Activated T-cell treated with anti-CD3 and anti-CD28 coated beads, Interleukin-2, amount 50 U/mL, for 24 hours (primary cell): ENCODE measurements at regions not wholly inside any gene's neighbourhood (a gene's known extent, or its start where the extent isn't known, plus 50 kb on each side); places are given as distances from the start of the nearest gene placed in this dataset.
"Not testable (repeated sequence)": the region's sequence is repeated elsewhere in the genome, so short reads cannot be mapped to it uniquely, and the experiment has no call there.

Experiments used
- DNase-seq: peaks from one replicate; pipeline ENCODE4 v3.0.0-alpha.2; 2020
- H3K27ac Mint-ChIP-seq: 2 replicates; pipeline ENCODE4 v1.8.0; 2020; ENCODE audit warnings: mild to moderate bottlenecking, mixed read lengths
- H3K27me3 Mint-ChIP-seq: 2 replicates; pipeline ENCODE4 v1.8.0; 2020; ENCODE audit warnings: mixed read lengths
- H3K36me3 Mint-ChIP-seq: 2 replicates; pipeline ENCODE4 v1.8.0; 2020; ENCODE audit warnings: low read depth, mixed read lengths
- H3K4me1 Mint-ChIP-seq: 2 replicates; pipeline ENCODE4 v1.8.0; 2020; ENCODE audit warnings: low read depth, mixed read lengths
- H3K4me3 Mint-ChIP-seq: 2 replicates; pipeline ENCODE4 v1.8.0; 2020; ENCODE audit warnings: mild to moderate bottlenecking, moderate library complexity, mixed read lengths
- H3K9me3 Mint-ChIP-seq: 2 replicates; pipeline ENCODE4 v1.8.0; 2020; ENCODE audit warnings: mixed read lengths

GRCh38 chr11:130670200-130670599, 221.8 kb downstream of the ADAMTS15 start:
- Mint-ChIP-seq H3K27me3 (peaks cover 3% of the 10 kb centered on the region), H3K4me1 (no peaks in the 10 kb centered on the region), H3K27ac (no peak overlapping the region), H3K36me3 (no peaks in the 10 kb centered on the region), H3K9me3 (no peaks in the 10 kb centered on the region), H3K4me3 (no peak overlapping the region)
- DNase-seq = no peak

- no peak for DNase-seq
- peaks cover 7% of the 10 kb centered on the region for H3K27me3 Mint-ChIP-seq
- H3K27ac Mint-ChIP-seq = no peak overlapping the region
- H3K9me3 Mint-ChIP-seq = no peaks in the 10 kb centered on the region
- H3K36me3 Mint-ChIP-seq = no peaks in the 10 kb centered on the region
- H3K4me1 Mint-ChIP-seq = no peaks in the 10 kb centered on the region
- H3K4me3 Mint-ChIP-seq = no peak overlapping the region
Observed at GRCh38 chr11:130671801-130672700, 223.6 kb downstream of the ADAMTS15 start.

GRCh38 chr11:130672911-130673310, 224.5 kb downstream of the ADAMTS15 start:
- no peak overlapping the region for H3K27ac Mint-ChIP-seq
- H3K4me3 Mint-ChIP-seq = no peak overlapping the region
- no peaks in the 10 kb centered on the region for H3K4me1 Mint-ChIP-seq
- H3K27me3 Mint-ChIP-seq = peaks cover 7% of the 10 kb centered on the region
- H3K36me3 Mint-ChIP-seq = no peaks in the 10 kb centered on the region
- DNase-seq = no peak
- H3K9me3 Mint-ChIP-seq = peaks cover under 1% of the 10 kb centered on the region

GRCh38 chr11:130673698-130674097, 225.3 kb downstream of the ADAMTS15 start:
- DNase-seq = no peak
- no peak overlapping the region for H3K4me3 Mint-ChIP-seq

GRCh38 chr11:130674686-130675308, 226.4 kb downstream of the ADAMTS15 start:
- Mint-ChIP-seq H3K36me3 (no peaks in the 10 kb centered on the region), H3K4me1 (no peaks in the 10 kb centered on the region), H3K9me3 (peaks cover 18% of the 10 kb centered on the region), H3K27me3 (peaks cover 7% of the 10 kb centered on the region), H3K27ac (no peak overlapping the region), H3K4me3 (no peak overlapping the region)
- DNase-seq = no peak

More at GRCh38 chr11:130673698-130674097, 225.3 kb downstream of the ADAMTS15 start:
- H3K27me3 Mint-ChIP-seq = peaks cover 7% of the 10 kb centered on the region
- no peaks in the 10 kb centered on the region for H3K4me1 Mint-ChIP-seq
- H3K9me3 Mint-ChIP-seq = peaks cover 7% of the 10 kb centered on the region
- H3K27ac Mint-ChIP-seq = no peak overlapping the region
- H3K36me3 Mint-ChIP-seq = no peaks in the 10 kb centered on the region

- peaks cover 20% of the 10 kb centered on the region for H3K9me3 Mint-ChIP-seq
- no peak overlapping the region for H3K27ac Mint-ChIP-seq
- H3K4me3 Mint-ChIP-seq = no peak overlapping the region
- H3K4me1 Mint-ChIP-seq = no peaks in the 10 kb centered on the region
- no peaks in the 10 kb centered on the region for H3K36me3 Mint-ChIP-seq
- DNase-seq = no peak
- peaks cover 7% of the 10 kb centered on the region for H3K27me3 Mint-ChIP-seq
Observed at GRCh38 chr11:130675371-130675821, 227.0 kb downstream of the ADAMTS15 start.

GRCh38 chr11:130675917-130676316, 227.5 kb downstream of the ADAMTS15 start:
- peaks cover 24% of the 10 kb centered on the region for H3K9me3 Mint-ChIP-seq
- no peak for DNase-seq
- H3K4me1 Mint-ChIP-seq = no peaks in the 10 kb centered on the region
- no peak overlapping the region for H3K4me3 Mint-ChIP-seq
- no peak overlapping the region for H3K27ac Mint-ChIP-seq
- H3K36me3 Mint-ChIP-seq = no peaks in the 10 kb centered on the region
- peaks cover 7% of the 10 kb centered on the region for H3K27me3 Mint-ChIP-seq

GRCh38 chr11:130677486-130678153, 229.2 kb downstream of the ADAMTS15 start:
- H3K27me3 Mint-ChIP-seq = peaks cover 7% of the 10 kb centered on the region
- peaks cover 27% of the 10 kb centered on the region for H3K9me3 Mint-ChIP-seq
- no peak overlapping the region for H3K4me3 Mint-ChIP-seq
- H3K4me1 Mint-ChIP-seq = no peaks in the 10 kb centered on the region
- no peak for DNase-seq
- no peak overlapping the region for H3K27ac Mint-ChIP-seq
- H3K36me3 Mint-ChIP-seq = no peaks in the 10 kb centered on the region

- no peak for DNase-seq
- Mint-ChIP-seq H3K27me3 (peaks cover 11% of the 10 kb centered on the region), H3K4me3 (no peak overlapping the region), H3K27ac (no peak overlapping the region), H3K4me1 (no peaks in the 10 kb centered on the region), H3K36me3 (no peaks in the 10 kb centered on the region), H3K9me3 (peaks cover 27% of the 10 kb centered on the region)
Observed at GRCh38 chr11:130679247-130679646, 230.8 kb downstream of the ADAMTS15 start.

GRCh38 chr11:130682471-130682870, 233.8 kb downstream of the SNX19 start:
- not testable (repeated sequence) for H3K4me1 Mint-ChIP-seq, H3K36me3 Mint-ChIP-seq, H3K4me3 Mint-ChIP-seq, H3K27ac Mint-ChIP-seq, H3K27me3 Mint-ChIP-seq, DNase-seq
- peaks cover 27% of the 10 kb centered on the region for H3K9me3 Mint-ChIP-seq

- no peaks in the 10 kb centered on the region for H3K9me3 Mint-ChIP-seq
- DNase-seq = no peak
Observed at GRCh38 chr11:130689222-130689908, 226.9 kb downstream of the SNX19 start.

GRCh38 chr11:130691581-130691980, 224.7 kb downstream of the SNX19 start:
- no peak overlapping the region for H3K27ac Mint-ChIP-seq
- H3K9me3 Mint-ChIP-seq = no peaks in the 10 kb centered on the region
- DNase-seq = no peak
- no peaks in the 10 kb centered on the region for H3K27me3 Mint-ChIP-seq
- H3K4me3 Mint-ChIP-seq = no peak overlapping the region
- no peaks in the 10 kb centered on the region for H3K36me3 Mint-ChIP-seq
- H3K4me1 Mint-ChIP-seq = no peaks in the 10 kb centered on the region

More at GRCh38 chr11:130689222-130689908, 226.9 kb downstream of the SNX19 start:
- Mint-ChIP-seq H3K27me3 (peaks cover 4% of the 10 kb centered on the region), H3K27ac (no peak overlapping the region), H3K36me3 (no peaks in the 10 kb centered on the region), H3K4me1 (no peaks in the 10 kb centered on the region), H3K4me3 (no peak overlapping the region)

GRCh38 chr11:130692220-130692619, 224.1 kb downstream of the SNX19 start:
- DNase-seq = no peak
- no peaks in the 10 kb centered on the region for H3K36me3 Mint-ChIP-seq
- no peaks in the 10 kb centered on the region for H3K9me3 Mint-ChIP-seq
- no peaks in the 10 kb centered on the region for H3K27me3 Mint-ChIP-seq
- H3K27ac Mint-ChIP-seq = no peak overlapping the region
- H3K4me1 Mint-ChIP-seq = no peaks in the 10 kb centered on the region
- no peak overlapping the region for H3K4me3 Mint-ChIP-seq

GRCh38 chr11:130693543-130693942, 222.7 kb downstream of the SNX19 start:
- Mint-ChIP-seq H3K9me3 (no peaks in the 10 kb centered on the region), H3K4me3 (no peak overlapping the region), H3K27ac (no peak overlapping the region), H3K36me3 (no peaks in the 10 kb centered on the region), H3K4me1 (no peaks in the 10 kb centered on the region), H3K27me3 (no peaks in the 10 kb centered on the region)
- DNase-seq = no peak
